CD14-positive monocyte (primary cell): ENCODE measurements at regions not wholly inside any gene's neighbourhood (a gene's known extent, or its start where the extent isn't known, plus 50 kb on each side); places are given as distances from the start of the nearest gene placed in this dataset.
A peak's percentile ranks its signal among the peaks of the same experiment; 100 is the strongest.
"Not testable (repeated sequence)": the region's sequence is repeated elsewhere in the genome, so short reads cannot be mapped to it uniquely, and the experiment has no call there.

Experiments used
- DNase-seq, 3 donors: peaks; one replicate each; pipeline ENCODE4 v3.0.0-alpha.2; 2011 to 2022
- H2AFZ ChIP-seq: 2 replicates; pipeline ENCODE4 v1.6.0; 2012; ENCODE audit warnings: mild to moderate bottlenecking, low read depth, low read length, inconsistent platforms; ENCODE audit not compliant: insufficient read depth, poor library complexity, severe bottlenecking
- H3K27ac ChIP-seq, 2 donors: 1 replicate in 1 of 2; 2 replicates in 1 of 2; pipeline ENCODE4 v1.5.1; 2012 to 2013; ENCODE audit warnings: low read length in 2 of 2, control low read depth in 1 of 2, inconsistent platforms in 1 of 2, low read depth in 1 of 2, mild to moderate bottlenecking in 1 of 2
- H3K27me3 ChIP-seq, 2 donors: one replicate each; pipeline versions ENCODE4 v1.6.0 to v1.6.1; 2011 to 2013; ENCODE audit warnings: low read length in 2 of 2; ENCODE audit not compliant: control insufficient read depth in 2 of 2, insufficient read depth in 2 of 2
- H3K36me3 ChIP-seq, 2 donors: replicated peaks in 1 of 2; 1 replicate in 1 of 2; 2 replicates in 1 of 2; pipeline versions ENCODE4 v1.5.1 to v1.6.1; 2012 to 2013; ENCODE audit warnings: low read length in 2 of 2, control low read depth in 1 of 2, inconsistent platforms in 1 of 2, mild to moderate bottlenecking in 1 of 2; ENCODE audit not compliant: insufficient read depth in 2 of 2, control insufficient read depth in 1 of 2
- H3K4me1 ChIP-seq, 2 donors: 1 replicate in 1 of 2; 2 replicates in 1 of 2; pipeline versions ENCODE4 v1.5.1 to v1.6.1; 2012 to 2013; ENCODE audit warnings: low read length in 2 of 2, control low read depth in 1 of 2, inconsistent platforms in 1 of 2, mild to moderate bottlenecking in 1 of 2, moderate library complexity in 1 of 2; ENCODE audit not compliant: insufficient read depth in 2 of 2, control insufficient read depth in 1 of 2
- H3K4me2 ChIP-seq: replicated peaks from 2 replicates; pipeline ENCODE3; 2012; ENCODE audit warnings: low read length, moderate library complexity, mild to moderate bottlenecking; ENCODE audit not compliant: poor library complexity, severe bottlenecking; ENCODE audit errors: extremely low read depth
- H3K4me3 ChIP-seq, 3 experiments: fragments of 200-600 bp in 1 of 3; sonication (generic) in 1 of 3; replicated peaks in 1 of 3; 1 replicate in 2 of 3; 2 replicates in 1 of 3; pipeline ENCODE4 v1.5.1; 2011 to 2013; ENCODE audit warnings: low read length in 3 of 3, mild to moderate bottlenecking in 3 of 3, control low read depth in 2 of 3, low read depth in 2 of 3, inconsistent platforms in 1 of 3, moderate library complexity in 1 of 3
- H3K79me2 ChIP-seq: 2 replicates; pipeline ENCODE4 v1.6.0; 2012; ENCODE audit warnings: mild to moderate bottlenecking, control low read depth, inconsistent platforms, low read length, moderate library complexity; ENCODE audit not compliant: insufficient read depth
- H3K9ac ChIP-seq: 2 replicates; pipeline ENCODE4 v1.6.0; 2017; ENCODE audit warnings: low read length, mild to moderate bottlenecking; ENCODE audit not compliant: insufficient read depth, poor library complexity, severe bottlenecking
- H3K9me3 ChIP-seq, 2 donors: replicated peaks in 1 of 2; 1 replicate in 1 of 2; 2 replicates in 1 of 2; pipeline versions ENCODE4 v1.5.1 to v1.6.1; 2012 to 2013; ENCODE audit warnings: low read length in 2 of 2, control low read depth in 1 of 2; ENCODE audit not compliant: control insufficient read depth in 1 of 2, insufficient read depth in 1 of 2
- H4K20me1 ChIP-seq: 2 replicates; pipeline ENCODE4 v1.6.0; 2012; ENCODE audit warnings: mild to moderate bottlenecking, low read length, control low read depth, moderate library complexity; ENCODE audit not compliant: insufficient read depth
- H3K27ac Mint-ChIP-seq, 7 donors: one replicate each; pipeline ENCODE4 v1.8.0; 2020; ENCODE audit warnings: mild to moderate bottlenecking in 7 of 7, mixed read lengths in 7 of 7, moderate library complexity in 6 of 7, inconsistent platforms in 2 of 7
- H3K27me3 Mint-ChIP-seq, 3 donors: one replicate each; pipeline ENCODE4 v1.8.0; 2021 to 2022; ENCODE audit warnings: low read depth in 3 of 3, mild to moderate bottlenecking in 3 of 3, mixed read lengths in 3 of 3, moderate library complexity in 3 of 3, inconsistent platforms in 1 of 3
- H3K36me3 Mint-ChIP-seq, 2 donors: one replicate each; pipeline ENCODE4 v1.8.0; 2020; ENCODE audit warnings: mixed read lengths in 2 of 2, inconsistent platforms in 1 of 2, mild to moderate bottlenecking in 1 of 2
- H3K4me1 Mint-ChIP-seq: one replicate; pipeline ENCODE4 v1.8.0; 2020; ENCODE audit warnings: mild to moderate bottlenecking, mixed read lengths
- H3K4me3 Mint-ChIP-seq, 2 donors: one replicate each; pipeline ENCODE4 v1.8.0; 2020; ENCODE audit warnings: mild to moderate bottlenecking in 2 of 2, mixed read lengths in 2 of 2, moderate library complexity in 1 of 2
- H3K9me3 Mint-ChIP-seq, 7 donors: one replicate each; pipeline ENCODE4 v1.8.0; 2020 to 2022; ENCODE audit warnings: mixed read lengths in 7 of 7, mild to moderate bottlenecking in 6 of 7, moderate library complexity in 6 of 7, inconsistent platforms in 2 of 7
- WGBS: methylation state at CpG from one replicate; pipeline ENCODE4 v1.1.5; 2013; ENCODE audit warnings: missing lambda C conversion rate; ENCODE audit not compliant: insufficient coverage; 5-methylcytosine and 5-hydroxymethylcytosine counted together
- intact Hi-C, 2 donors: fragments of 100-400 bp; cut with micrococcal nuclease; formaldehyde crosslinking; loops; one replicate each; pipeline versions ENCODE4 v1.15.0 to v1.15.1; 2023
- TF ChIP-seq, protein P1 (sequence below): fragments of 200-600 bp; IDR thresholded peaks from one replicate; pipeline ENCODE4 v1.8.0; 2022; ENCODE audit warnings: antibody characterized with exemption, mild to moderate bottlenecking

DNA sequence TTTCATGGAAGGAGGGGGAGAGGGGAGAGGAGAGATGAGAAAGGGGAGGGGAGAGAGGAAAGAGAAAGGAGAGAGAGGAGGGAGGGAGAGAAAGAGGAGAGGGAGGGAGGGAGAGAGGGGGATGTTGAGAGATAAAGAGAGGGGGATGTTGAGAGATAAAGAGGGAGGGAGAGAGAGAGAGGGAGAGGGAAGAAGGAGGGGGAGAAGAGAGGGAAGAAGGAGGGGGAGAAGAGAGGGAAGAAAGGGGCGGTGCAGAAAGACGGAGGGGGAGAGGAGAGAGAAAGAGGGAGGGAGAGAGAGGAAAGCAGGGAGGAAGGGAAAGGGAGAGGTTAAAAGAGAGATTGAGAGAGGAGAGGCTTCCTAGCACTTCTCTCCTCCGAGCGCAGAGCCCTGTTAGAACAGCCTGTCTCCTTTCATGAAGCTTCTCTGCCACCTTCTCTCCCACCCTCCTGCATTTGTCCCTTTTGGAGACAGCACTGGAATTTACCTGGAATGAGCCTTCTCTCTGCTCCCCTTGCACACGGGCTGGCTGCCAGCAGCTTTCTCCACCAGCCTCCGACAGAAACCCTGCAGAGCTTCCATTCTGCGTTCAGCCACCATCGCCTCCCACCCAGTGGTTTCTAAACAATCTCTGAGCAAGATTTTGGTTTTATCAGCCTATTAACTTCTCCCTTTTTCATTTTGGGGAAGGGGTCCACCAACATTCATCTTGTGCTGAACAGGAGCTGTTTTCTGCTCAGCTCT lies 74.0 kb upstream of the CARD11 start:
- TF ChIP-seq, protein P1, sequence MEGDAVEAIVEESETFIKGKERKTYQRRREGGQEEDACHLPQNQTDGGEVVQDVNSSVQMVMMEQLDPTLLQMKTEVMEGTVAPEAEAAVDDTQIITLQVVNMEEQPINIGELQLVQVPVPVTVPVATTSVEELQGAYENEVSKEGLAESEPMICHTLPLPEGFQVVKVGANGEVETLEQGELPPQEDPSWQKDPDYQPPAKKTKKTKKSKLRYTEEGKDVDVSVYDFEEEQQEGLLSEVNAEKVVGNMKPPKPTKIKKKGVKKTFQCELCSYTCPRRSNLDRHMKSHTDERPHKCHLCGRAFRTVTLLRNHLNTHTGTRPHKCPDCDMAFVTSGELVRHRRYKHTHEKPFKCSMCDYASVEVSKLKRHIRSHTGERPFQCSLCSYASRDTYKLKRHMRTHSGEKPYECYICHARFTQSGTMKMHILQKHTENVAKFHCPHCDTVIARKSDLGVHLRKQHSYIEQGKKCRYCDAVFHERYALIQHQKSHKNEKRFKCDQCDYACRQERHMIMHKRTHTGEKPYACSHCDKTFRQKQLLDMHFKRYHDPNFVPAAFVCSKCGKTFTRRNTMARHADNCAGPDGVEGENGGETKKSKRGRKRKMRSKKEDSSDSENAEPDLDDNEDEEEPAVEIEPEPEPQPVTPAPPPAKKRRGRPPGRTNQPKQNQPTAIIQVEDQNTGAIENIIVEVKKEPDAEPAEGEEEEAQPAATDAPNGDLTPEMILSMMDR = no peak
- intact Hi-C loops = no loop called here
- Histone ChIP-seq H3K27ac (no peak overlapping the region), H4K20me1 (no peaks in the 10 kb centered on the region), H3K27me3 (no peaks in the 10 kb centered on the region), H3K9me3 (peaks cover 9 to 20% of the 10 kb centered on the region in 2 donors), H3K79me2 (no peaks in the 10 kb centered on the region), H3K36me3 (no peaks in the 10 kb centered on the region), H3K9ac (no peak overlapping the region), H2AFZ (no peak overlapping the region), H3K4me1 (no peaks in the 10 kb centered on the region), H3K4me2 (no peak overlapping the region), H3K4me3 (no peak overlapping the region)
- peaks cover 0 to 28% (median 4%) of the 10 kb centered on the region in 3 donors for H3K27me3 Mint-ChIP-seq
- H3K36me3 Mint-ChIP-seq = no peaks in the 10 kb centered on the region
- H3K9me3 Mint-ChIP-seq = peaks cover 11 to 27% (median 17%) of the 10 kb centered on the region in 7 donors
- H3K27ac Mint-ChIP-seq = peak overlapping the region in 1 of 7 donors; percentile 1
- WGBS = 22% methylated on average over 8 of the region's 8 CpGs
- DNase-seq = no peak
- H3K4me3 Mint-ChIP-seq = peak overlapping the region in 1 of 2 donors; percentile 47
- H3K4me1 Mint-ChIP-seq = no peaks in the 10 kb centered on the region

DNA sequence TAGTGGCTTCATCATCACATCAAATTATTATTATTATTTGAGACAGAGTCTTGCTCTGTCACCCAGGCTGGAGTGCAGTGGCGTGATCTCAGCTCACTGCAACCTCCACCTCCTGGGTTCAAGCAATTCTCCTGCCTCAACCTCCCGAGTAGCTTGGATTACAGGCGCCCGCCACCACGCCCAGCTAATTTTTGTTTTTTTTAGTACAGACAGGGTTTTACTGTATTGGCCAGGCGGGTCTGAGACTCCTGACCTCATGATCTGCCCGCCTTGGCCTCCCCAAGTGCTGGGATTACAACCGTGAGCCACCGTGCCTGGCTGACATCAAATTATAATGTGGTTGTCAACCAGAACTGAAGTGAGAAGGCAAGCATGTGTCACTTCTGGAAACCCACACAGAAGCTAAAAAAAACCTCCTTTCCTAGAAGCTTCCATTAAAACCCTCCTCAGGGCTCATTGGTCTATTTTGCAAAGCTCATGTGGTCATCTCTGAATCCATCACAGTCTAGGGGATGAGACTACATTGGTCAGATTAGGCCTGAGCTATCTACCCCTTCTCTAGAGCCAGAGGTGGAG lies 75.8 kb upstream of the CARD11 start:
- DNase-seq, H3K4me3 ChIP-seq, H3K79me2 ChIP-seq, H3K27ac ChIP-seq, H3K4me3 Mint-ChIP-seq, H3K9ac ChIP-seq, H3K4me1 Mint-ChIP-seq, H3K36me3 Mint-ChIP-seq, H4K20me1 ChIP-seq, H3K4me1 ChIP-seq, intact Hi-C loops, H2AFZ ChIP-seq, H3K27me3 ChIP-seq, H3K27ac Mint-ChIP-seq, H3K4me2 ChIP-seq, H3K36me3 ChIP-seq: not testable (repeated sequence)
- H3K9me3 ChIP-seq = peaks cover 0 to 14% of the 10 kb centered on the region in 2 donors
- 90% methylated on average over 6 of the region's 9 CpGs for WGBS
- H3K9me3 Mint-ChIP-seq = peaks cover 10 to 16% (median 15%) of the 10 kb centered on the region in 7 donors
- peaks cover 0 to 21% (median 4%) of the 10 kb centered on the region in 3 donors for H3K27me3 Mint-ChIP-seq
